IPS DF 19.7 (cell line): ENCODE measurements at regions not wholly inside any gene's neighbourhood (a gene's known extent, or its start where the extent isn't known, plus 50 kb on each side); places are given as distances from the start of the nearest gene placed in this dataset.
A peak's percentile ranks its signal among the peaks of the same experiment; 100 is the strongest.

ENCODE experiments used
- DNase-seq: peaks from one replicate; pipeline ENCODE4 v3.0.0-alpha.2; 2013; ENCODE audit warnings: low read depth, low spot score

DNA sequence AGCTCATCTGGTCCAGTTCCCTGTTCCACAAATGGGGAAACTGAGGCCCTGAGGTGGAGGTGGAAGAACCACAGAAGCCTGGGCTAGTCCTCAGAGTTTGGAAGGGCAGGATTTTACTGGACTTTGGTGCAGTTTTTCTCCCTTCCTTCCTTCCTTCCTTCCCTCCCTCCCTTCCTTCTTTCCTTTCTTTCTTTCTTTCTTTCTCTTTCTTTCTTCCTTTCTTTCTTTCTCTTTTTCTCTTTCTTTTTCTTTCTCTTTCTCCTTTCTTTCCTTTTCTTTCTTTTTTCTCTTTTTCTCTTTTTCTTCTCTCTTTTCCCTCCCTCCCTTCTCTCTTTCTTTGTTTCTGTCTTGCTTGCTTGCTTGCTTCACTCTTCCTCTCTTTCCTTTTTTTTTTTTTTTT, 95.7 kb upstream of the TBX3 start:
- no peak for DNase-seq

DNA sequence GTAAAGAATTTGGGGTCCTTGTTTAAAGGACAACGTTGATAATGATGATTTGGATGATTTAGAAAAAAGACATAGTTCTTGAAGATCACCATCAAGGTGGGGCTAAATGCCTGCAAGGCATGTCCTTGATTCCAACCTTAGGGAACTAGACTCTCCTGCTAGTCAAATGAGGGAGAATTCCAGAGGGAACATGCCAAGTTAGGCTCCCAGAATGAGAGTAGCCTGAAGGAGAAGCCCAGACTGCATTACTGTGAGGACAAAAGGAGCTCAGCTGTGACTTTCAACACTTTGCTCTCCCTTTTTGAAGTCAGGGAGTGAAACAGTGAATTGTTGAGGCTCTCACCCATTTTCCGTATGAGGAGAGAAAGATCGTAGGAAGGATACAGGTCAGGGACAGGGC, 95.2 kb upstream of the TBX3 start:
- no peak for DNase-seq

DNA sequence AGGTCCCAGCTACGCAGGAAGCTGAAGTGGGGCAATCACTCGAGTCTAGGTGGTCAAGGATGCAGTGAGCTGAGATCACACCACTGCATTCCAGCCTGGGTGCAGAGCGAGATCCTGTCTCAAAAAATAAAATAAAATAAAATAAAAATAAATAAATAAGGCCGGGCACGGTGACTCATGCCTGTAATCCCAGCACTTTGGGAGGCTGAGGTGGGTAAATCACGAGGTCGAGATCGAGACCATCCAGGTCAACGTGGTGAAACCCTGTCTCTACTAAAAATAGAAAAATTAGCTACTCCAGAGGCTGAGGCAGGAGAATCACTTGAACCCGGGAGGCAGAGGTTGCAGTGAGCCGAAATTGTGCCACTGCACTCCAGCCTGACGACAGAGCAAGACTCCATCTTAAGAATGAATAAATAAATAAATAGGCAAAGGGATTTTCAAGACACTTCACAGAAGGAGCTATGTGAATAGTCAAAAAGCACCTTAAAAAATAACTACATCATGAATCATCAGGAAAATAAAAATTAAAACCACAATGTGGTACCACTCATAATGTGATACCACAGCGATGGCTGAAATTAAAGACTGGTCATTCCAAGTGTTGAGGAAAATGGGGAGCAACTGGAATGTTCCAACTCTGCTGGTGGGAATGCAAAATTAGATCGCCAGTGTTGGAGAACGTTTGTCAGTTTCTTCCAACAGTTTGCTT, 92.9 kb upstream of the TBX3 start:
- no peak for DNase-seq

DNA sequence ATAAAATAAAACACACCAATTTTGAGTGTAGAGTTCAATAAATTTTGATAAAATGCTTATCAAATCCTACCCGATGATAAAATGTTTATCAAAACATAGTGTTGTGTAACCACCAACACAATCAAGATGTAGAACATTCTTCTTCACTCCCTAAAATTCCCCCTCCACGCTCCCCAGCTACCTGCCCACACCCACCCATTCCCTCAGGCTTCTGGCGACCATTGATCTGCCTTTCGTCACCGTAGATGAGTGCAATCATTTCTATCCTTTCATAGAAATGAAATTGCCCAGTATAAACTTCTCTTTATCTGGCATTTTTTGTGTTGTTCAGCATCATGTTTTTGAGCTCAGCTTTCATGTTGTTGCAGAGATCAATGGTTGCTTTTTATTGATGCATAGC, 90.7 kb upstream of the TBX3 start:
- no peak for DNase-seq

DNA sequence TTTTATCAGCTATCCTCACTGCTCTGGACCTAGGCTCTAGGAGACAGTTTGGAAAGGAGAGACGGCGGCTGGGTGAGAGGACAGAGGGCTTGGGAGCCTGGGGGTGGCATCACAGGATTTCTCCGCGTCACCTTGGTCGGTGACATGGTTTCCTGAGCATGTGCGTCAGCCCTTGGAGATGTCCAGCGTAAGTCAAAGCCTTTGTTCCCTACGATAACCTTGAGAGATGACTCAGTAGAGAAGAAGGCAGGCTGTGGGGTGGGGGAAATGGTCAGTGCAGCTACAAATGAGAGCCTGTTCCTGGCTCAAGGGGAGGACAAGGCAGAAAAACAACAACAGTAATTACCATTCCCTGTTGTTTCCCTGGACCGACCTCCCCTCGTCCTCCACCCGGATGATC, 90.2 kb upstream of the TBX3 start:
- DNase-seq, result no peak

DNA sequence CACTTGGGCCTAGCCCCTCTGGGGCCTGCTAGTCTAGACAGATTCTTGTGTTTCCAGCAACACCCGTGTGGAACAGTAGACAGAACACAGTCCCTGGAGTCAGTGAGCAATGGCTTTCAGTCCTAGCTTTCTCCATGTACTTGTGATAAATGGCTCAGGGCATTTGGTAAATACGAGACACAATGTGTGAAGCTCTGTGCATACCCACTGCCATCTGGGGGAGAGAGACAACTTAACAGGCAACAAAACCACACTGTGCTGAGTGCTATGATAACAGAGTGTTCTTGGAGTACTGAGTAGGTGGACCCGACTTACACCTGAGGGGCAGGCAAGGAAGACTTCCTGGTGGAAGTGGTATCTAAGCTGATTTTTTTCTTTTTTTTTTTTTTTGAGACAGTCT, 86.3 kb upstream of the TBX3 start:
- no peak for DNase-seq

DNA sequence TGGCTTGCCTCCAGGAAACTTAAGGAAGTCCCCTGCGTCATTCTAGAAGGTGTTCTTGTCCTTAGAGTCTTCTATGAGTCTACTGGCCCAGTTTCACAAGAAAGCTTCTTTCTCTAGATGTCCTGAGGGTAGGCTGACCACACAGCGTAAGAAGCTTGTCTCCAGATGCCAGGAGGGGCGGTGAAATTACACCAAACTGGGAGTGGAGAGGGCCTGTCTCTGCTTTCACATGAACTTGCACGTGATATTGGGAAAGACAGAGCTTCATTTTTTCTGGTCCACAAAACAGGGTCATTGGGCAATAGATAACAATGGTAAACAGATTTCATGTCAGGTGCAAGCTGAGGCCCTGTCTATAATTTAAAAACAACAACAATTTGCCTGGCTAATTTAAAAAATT, 85.7 kb upstream of the TBX3 start:
- no peak for DNase-seq

DNA sequence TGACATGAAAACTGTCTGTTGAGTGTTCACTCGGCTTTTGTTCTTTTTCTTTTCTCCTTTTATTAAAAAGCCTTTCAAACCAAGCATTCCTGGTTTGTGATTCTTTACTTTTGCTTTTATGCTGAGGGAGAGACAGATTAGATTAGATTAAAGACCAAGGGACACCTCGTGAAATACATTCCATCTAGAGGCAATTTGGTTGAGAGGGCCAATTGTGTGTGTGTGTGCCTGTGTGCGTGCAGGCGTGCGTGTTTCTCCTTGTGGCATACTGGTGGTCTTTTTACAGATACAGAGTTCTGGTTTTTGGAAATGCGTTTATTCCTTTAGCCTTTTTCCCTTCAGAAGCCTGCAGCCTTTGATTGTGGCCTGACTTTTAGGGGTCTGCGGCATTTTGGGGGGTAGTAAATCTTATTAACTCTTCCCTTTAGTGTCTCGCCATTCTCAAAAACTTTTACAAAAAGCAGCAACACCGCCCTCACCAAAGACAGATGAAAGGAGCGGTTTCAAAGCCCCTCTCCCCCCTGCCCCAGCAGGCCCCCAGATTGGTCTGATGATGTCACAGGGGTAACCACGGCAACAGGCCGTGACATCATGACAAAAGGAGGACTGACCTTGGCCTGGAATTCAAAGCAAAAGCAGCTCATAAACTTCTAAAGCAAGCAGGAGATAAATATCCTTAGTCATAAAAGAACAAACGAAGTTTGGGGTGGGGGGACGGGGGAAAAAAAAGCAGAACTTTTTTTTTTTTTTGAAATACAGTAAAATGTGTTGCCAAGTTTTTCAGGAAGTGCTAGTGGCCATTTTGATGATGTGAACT, 84.1 kb upstream of the TBX3 start:
- DNase-seq, result no peak

DNA sequence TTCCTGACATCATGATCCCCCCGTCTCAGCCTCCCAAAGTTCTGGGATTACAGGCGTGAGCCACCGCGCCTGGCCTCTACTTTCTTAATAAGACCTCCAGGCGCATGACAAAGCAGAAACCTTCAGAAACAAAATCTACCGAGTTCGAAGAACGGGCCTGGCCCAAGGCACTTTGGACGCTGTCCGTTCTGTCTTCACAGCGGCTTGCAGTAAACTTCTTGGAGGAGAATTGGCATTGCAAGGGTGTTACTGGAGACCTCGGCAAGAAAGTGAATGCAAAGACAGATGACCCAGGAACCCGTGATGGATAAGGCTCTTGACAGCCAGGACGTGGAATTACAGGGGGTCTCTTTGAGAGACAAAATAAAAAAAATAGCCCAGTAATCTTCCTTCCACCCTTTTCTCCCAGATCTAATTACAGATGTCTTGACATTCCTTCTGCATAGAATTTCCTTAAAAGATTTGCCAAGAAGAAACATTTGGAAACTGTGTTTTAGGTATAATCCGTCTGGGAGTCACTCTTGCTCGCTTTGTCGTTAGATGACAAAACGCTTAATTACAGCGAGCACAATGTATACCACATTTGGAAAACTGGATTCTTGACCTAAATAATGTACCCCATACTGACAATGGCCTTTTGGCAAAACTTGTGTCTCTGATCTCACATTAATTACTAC, 83.2 kb upstream of the TBX3 start:
- DNase-seq, result no peak

DNA sequence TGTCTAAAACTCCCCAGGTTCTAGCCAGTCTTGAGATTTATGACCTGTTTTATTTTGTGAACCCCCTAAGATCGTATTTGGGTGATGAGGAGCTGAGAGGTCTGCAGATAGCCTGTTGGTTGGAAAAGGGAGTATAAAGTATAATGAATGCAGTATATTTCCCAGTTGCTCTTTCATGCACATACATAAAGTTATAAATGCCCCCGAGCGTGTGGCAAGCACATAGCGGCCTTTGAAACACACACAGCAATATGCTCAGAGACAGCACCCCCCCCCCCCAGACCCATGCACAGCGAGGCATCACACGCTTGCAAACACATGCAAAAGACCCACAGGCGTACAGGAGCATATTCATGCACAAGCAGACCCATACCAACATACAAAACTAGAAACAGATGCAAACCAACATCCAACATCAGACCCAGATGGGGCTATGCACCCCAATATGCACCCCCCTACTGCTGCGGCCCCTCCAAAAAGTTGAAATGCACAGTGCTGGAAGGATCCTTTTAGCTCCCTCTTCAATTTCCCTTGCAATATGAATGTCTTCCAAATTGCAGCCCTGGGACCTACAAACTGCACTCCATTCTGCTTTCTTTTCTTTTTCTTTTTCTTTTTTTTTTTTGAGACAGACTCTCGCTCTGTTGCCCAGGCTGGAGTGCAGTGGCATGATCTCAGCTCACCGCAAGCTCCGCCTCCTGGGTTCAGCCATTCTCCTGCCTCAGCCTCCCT, 82.2 kb upstream of the TBX3 start:
- no peak for DNase-seq

DNA sequence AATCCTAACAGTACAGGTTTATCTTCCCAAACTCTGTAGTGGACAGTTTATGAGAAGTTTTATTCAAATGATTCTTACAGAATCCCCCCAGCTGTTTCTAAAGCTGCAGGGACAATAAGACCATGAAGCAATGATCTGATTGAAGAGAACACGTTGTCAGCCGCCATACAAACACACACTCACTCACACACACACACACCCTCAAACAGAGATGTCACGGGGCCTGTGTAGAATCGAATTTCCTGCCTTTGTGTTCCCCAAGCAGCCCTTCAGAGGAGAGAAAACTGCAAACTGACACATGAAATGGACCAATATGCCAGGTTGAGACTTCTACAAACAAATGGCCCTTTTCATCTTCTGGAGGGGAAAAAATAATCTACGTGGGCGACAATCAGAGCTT, 80.5 kb upstream of the TBX3 start:
- no peak for DNase-seq

DNA sequence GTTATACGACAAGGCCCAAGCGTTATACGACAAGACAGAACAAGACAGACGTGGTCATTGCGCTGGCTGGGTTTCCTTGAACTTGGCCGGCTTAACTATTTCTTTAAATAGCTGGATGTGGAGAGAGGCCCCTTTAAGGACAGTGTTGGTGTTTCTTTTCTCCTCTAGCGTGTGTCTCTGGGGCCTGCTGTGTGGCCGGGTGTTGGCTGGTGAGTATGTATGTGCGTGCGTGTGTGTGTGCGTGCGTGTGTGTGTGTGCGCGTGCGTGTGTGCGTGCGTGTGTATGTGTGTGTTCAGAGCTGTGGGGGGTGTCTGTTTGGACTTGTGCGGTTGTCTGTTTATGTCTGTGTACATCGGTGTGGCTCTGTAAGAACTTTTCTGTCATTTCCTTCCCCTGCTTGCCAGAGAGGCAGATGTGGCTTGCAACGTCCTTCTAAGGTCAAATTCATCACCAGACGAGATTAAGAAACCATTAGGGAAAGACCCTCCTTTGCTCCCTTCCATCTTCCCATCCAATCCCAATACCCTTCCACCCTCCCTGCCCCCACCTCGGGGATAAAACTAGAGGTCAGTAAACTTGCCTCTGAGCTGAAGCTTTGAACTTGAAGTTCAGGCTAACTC, 78.6 kb upstream of the TBX3 start:
- no peak for DNase-seq

DNA sequence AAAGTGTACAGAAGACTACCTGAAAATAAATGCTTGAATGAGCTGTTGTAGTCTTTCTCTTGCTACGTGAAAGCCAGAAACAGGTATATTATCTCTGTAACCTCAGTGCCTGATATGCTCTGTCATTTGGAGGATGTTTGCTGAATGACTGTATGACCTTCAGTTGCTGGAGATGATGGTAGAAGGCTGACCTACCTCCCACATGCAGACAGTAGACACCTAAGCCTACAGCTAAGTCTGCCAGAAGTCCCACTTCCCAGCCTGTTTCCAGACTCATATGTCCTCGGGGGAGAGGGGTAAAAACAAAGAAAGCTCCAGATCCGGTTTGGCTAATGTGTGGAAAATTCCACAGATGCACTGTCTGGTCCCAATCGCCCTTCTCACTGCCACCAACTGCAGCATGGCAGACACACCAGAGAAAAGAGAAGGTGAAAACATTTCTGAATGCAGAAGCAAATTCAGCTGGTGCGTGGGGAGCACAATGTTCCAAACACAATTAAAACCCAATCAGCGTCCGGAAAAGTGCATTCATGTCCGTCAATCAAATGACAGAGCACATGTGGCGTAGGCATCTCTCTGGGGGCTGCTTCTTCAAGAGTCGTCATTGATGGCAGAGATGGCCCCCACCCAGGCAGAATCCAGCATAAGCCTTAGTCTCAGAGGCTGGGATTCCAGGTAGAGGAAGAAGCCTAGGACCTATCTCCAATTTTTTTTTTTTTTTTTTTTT, 76.3 kb upstream of the TBX3 start:
- DNase-seq, result no peak

DNA sequence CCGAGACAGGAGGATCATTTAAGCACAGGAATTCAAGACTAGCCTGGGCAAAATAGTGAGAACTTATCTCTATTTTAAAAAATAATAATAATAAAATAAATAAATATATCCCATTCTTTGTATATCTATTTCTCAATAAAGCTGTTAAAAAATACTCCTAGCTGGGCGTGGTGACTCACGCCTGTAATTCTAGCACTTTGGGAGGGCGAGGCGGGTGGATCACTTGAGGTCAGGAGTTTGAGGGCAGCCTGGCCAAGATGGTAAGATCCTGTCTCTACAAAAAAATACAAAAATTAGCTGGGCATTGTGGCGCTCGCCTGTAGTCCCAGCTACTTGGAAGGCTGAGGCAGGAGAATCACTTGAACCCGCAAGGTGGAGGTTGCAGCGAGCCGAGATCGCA, 75.7 kb upstream of the TBX3 start:
- DNase-seq, result no peak

DNA sequence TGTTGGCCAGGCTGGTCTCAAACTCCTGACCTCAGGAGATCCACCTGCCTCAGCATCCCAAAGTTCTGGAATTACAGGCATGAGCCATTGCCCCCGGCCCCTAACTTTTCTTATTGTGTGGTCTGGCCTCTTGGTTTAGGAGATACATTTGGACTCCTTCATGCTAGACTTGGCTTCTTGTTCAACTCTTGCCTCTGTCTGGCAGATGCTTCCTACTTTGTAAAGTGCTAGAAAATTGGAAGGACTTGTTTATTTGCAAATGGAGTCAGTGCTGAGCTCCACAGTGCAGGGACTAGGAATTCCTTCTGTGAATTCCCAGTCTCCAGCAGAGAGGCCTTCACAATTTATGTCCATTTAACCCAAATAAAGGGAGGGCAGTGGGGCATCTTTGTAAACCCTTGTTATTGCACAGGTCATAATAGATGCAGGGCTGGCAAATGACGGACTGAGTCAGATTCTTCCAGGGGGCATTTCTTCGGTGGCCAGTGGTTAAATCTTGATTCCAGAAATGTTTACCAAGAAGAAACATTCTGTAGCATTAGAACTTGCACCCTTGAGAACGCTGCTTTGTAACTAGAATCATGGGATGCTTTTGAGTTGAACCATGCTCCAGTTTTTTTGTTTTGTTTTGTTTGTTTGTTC, 73.8 kb upstream of the TBX3 start:
- DNase-seq, result no peak

DNA sequence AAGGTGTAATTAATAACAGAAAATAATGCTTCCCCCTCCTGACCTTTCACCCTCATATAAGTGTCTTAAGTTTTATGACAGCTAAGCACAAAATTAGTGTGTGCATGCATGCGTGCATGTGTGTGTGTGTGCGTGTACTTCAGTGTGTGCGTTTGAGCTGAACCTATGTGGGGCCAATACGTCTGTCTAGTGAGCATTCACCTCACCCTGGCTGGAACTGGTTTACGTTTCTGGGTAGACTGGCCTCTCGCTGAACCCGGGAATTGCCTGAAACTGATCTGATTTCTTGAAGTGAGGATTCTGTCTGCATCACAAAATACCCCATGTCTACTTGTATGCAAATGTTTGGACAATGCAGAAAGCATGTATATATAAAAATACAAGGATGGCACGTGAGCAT, 68.2 kb upstream of the TBX3 start:
- DNase-seq, result no peak

DNA sequence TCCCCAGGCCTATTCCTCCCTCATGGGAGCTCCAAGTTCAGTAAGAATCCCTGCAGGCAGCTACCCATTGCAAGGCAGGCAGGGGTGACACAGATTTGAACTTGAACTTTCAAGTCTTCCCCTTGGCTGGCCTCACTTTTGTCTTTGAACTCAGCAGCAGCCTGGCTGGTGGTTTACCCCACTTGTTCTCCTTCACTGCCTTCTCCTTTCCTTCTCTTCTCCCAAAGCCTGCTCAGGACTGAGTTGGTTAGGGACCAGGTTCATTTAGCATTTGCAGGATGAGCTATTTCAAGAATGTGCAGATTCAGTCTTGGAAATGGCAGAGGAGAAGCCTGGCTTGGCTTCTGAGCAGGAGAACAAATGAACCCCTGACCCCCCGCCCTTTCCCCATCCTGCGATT, 67.7 kb upstream of the TBX3 start:
- DNase-seq, result peak; percentile 59

DNA sequence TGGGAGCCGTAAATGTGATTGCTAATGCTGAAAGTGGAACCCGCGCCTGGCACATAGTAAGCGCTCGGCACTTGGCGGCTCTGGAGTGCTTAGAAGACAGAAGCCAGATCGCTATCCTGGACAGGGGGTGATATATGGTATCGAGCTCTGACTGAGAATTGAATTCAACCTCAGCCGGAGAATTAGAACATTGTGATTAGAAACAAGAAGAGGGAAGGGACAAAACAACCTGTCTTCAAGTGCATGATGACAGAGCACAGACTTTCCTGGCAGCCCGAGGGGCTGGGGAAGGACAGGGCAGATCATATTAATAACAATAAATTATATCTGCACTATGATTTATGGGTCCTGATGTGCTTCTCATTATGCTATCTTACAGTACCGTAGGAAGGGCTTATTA, 66.9 kb upstream of the TBX3 start:
- DNase-seq, result no peak

DNA sequence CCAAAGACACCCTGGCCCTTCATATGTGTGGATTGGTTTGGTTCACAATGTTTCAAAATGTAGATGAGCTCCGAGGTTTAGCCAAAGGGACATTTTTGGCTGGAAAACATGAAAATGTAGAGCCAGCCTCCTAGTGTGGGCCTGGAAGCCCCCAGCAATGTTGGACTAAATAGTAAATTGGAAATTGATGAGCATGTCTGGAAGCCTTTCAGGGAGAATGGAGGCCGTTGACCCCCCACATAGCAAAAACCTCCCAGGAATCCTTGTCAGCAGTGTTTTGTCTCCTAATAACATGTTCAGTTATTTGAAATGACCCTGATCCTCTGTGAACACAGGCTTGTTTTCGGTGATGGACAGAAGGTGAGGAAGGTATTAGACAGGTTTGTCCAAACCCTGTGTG, 65.1 kb upstream of the TBX3 start:
- no peak for DNase-seq

DNA sequence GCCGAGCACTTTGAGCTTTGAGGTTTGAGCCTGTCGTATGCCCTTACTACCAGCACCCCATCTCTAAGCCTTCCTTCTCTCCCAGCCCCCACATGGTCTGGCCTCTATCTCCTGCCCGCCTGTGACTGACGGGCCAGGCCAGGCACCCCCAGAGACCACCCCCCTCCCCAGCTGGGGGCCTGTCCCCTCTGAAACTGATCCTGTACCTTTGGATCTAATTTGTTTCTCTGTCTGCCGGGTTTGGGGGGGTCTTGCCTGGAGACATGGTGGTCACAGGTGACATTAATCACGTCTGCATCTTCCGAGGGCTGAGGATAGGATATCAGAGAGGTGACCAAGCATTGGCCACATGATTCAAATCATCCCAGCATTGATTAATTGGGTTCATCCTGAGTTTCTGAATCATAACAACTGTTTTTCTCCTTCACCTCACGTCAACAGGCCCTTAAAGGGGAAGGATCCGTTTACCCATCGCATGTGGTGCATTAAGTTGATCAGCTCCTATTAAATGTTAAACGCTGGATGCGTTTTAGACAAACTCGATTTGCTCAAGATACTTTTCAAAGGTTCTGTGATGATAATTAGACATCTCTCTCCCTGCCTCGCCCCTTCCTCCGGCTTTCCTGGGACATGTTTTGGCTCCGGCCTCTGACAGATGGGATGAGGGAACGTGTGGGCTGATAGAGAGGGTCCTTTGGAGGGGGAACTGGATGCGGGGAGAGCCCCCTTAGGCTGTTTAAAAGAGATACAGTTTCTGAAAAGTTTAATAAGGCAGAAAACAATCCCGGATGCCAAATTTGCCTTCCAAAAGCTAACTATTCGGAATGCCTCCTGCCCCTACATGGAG, 63.3 kb upstream of the TBX3 start:
- no peak for DNase-seq
